ENCODE measurements at regions not wholly inside any gene's neighbourhood (a gene's known extent, or its start where the extent isn't known, plus 50 kb on each side); places are given as distances from the start of the nearest gene placed in this dataset.

GRCh38 chr11:70549796-70550195 is 151.5 kb downstream of the CTTN start:
- DNase-seq (ENCODE audit: low read depth): no peak
- no peak overlapping the region for H3K4me3 ChIP-seq (ENCODE audit: low read length)
- TF ChIP-seq CTCF (IDR thresholded peaks at IDR 0.05; ENCODE audit: insufficient read depth, low read depth, low read length, missing control alignments): no peak

GRCh38 chr11:70550456-70551195 is 152.3 kb downstream of the CTTN start:
- H3K4me3 ChIP-seq (ENCODE audit: low read length): no peak overlapping the region
- no peak for DNase-seq (ENCODE audit: low read depth)
- no peak for TF ChIP-seq CTCF (IDR thresholded peaks at IDR 0.05; ENCODE audit: insufficient read depth, low read depth, low read length, missing control alignments)

- H3K4me3 ChIP-seq (ENCODE audit: low read length): no peak overlapping the region
- no peak for TF ChIP-seq CTCF (IDR thresholded peaks at IDR 0.05; ENCODE audit: insufficient read depth, low read depth, low read length, missing control alignments)
- no peak for DNase-seq (ENCODE audit: low read depth)
Measured at GRCh38 chr11:70551351-70552166, 153.2 kb downstream of the CTTN start.

DNA sequence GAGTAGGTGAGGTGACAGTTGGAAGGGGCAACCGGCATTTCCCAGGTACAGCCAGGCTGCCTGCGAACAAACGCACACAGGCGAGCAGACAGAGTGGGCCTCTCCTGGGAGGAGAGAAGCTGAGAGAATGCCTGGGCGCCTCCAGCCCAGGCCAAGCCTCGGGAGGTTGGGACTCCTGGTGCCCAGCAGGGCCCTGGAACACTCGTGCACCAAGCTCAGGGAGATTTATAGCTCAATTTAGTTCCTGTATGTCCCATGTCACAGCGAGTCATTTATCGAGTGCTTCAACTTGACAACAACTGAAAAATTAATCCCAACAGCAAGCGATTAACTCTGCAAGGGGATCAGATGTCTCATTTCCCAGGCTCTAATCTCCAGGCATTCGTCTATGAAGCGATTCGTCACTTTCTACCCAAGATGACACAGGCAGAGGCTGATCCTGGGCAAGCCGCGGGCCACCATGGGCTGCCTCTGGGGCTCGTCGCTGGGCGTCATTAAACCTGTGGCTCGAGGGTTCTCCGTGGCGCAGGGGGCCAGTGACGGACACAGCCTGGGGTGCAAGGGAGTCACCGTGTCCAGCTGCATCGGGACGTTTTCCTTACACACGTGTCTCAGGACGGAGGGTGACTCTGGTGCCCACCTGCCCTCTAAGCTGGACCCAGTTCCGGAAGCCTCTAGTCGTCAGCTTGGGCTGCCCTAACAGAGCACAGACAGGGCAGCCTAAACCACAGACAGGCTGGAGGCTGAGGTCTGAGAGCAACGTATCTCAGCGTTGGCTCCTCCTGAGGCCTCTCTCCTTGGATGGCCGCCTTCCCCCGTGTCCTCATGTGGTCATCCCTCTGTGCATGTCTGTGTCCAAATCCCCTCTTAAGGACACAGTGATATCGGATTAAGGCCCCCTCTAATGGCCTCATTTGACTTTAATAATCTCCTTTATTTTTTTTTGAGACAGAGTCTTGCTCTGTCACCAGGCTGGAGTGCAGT is 154.1 kb downstream of the CTTN start:
- no peak for DNase-seq (ENCODE audit: low read depth)
- no peak overlapping the region for H3K4me3 ChIP-seq (ENCODE audit: low read length)
- TF ChIP-seq CTCF (IDR thresholded peaks at IDR 0.05; ENCODE audit: insufficient read depth, low read depth, low read length, missing control alignments): no peak

GRCh38 chr11:70555078-70555477 is 156.7 kb downstream of the CTTN start:
- no peak for DNase-seq (ENCODE audit: low read depth)
- no peak for TF ChIP-seq CTCF (IDR thresholded peaks at IDR 0.05; ENCODE audit: insufficient read depth, low read depth, low read length, missing control alignments)
- H3K4me3 ChIP-seq (ENCODE audit: low read length): no peak overlapping the region

GRCh38 chr11:70556884-70557741 is 158.8 kb downstream of the CTTN start:
- TF ChIP-seq CTCF (IDR thresholded peaks at IDR 0.05; ENCODE audit: insufficient read depth, low read depth, low read length, missing control alignments): no peak
- DNase-seq (ENCODE audit: low read depth): peak; percentile 21
- H3K4me3 ChIP-seq (ENCODE audit: low read length): no peak overlapping the region

Measured in epithelial cell of esophagus (primary cell).